Mesenchymal stem cell (in vitro differentiated cells and primary cell): ENCODE measurements at regions not wholly inside any gene's neighbourhood (a gene's known extent, or its start where the extent isn't known, plus 50 kb on each side); places are given as distances from the start of the nearest gene placed in this dataset.

Experiments used
- DNase-seq: peaks from one replicate; pipeline ENCODE4 v3.0.0-alpha.2; 2013
- H2AFZ ChIP-seq: one replicate; pipeline ENCODE4 v1.6.1; 2013; ENCODE audit warnings: low read depth, mild to moderate bottlenecking, control low read depth, inconsistent platforms, low read length, moderate library complexity
- H2AK5ac ChIP-seq: 2 replicates; pipeline ENCODE4 v1.6.1; 2013; ENCODE audit warnings: low read length, moderate library complexity, mild to moderate bottlenecking, inconsistent platforms; ENCODE audit not compliant: severe bottlenecking
- H2BK120ac ChIP-seq: one replicate; pipeline ENCODE4 v1.6.1; 2013; ENCODE audit warnings: low read depth, mild to moderate bottlenecking, inconsistent platforms, low read length, moderate library complexity
- H2BK12ac ChIP-seq, 2 experiments: one replicate each; pipeline ENCODE4 v1.6.1; 2013; ENCODE audit warnings: inconsistent platforms in 2 of 2, low read length in 2 of 2, mild to moderate bottlenecking in 2 of 2, moderate library complexity in 2 of 2, control low read depth in 1 of 2
- H2BK15ac ChIP-seq: one replicate; pipeline ENCODE4 v1.6.1; 2013; ENCODE audit warnings: mild to moderate bottlenecking, low read depth, inconsistent platforms; ENCODE audit not compliant: poor library complexity, severe bottlenecking
- H2BK5ac ChIP-seq: 2 replicates; pipeline ENCODE4 v1.6.1; 2013; ENCODE audit warnings: low read depth, mild to moderate bottlenecking, low read length, control low read depth, inconsistent platforms; ENCODE audit not compliant: poor library complexity, severe bottlenecking
- H3K14ac ChIP-seq, 2 experiments: one replicate each; pipeline ENCODE4 v1.6.1; 2013; ENCODE audit warnings: inconsistent platforms in 2 of 2, low read length in 2 of 2, control low read depth in 1 of 2, mild to moderate bottlenecking in 1 of 2, moderate library complexity in 1 of 2
- H3K18ac ChIP-seq, 2 experiments: one replicate each; pipeline ENCODE4 v1.6.1; 2013; ENCODE audit warnings: inconsistent platforms in 2 of 2, low read length in 2 of 2, control low read depth in 1 of 2, low read depth in 1 of 2, mild to moderate bottlenecking in 1 of 2
- H3K23ac ChIP-seq, 2 experiments: one replicate each; pipeline ENCODE4 v1.6.1; 2013; ENCODE audit warnings: inconsistent platforms in 2 of 2, low read length in 2 of 2, mild to moderate bottlenecking in 2 of 2, moderate library complexity in 2 of 2, control low read depth in 1 of 2
- H3K27ac ChIP-seq: 2 replicates; pipeline ENCODE4 v1.5.1; 2013; ENCODE audit warnings: mild to moderate bottlenecking, moderate library complexity, low read length, control low read depth, inconsistent platforms; ENCODE audit not compliant: poor library complexity, severe bottlenecking
- H3K27me3 ChIP-seq, 2 experiments: 2 replicates each; pipeline versions ENCODE4 v1.6.1 to v1.7.0; 2013; ENCODE audit warnings: low read length in 2 of 2, mild to moderate bottlenecking in 2 of 2, moderate library complexity in 2 of 2, control low read depth in 1 of 2, inconsistent platforms in 1 of 2; ENCODE audit not compliant: control insufficient read depth in 1 of 2, insufficient read depth in 1 of 2
- H3K36me3 ChIP-seq, 2 experiments: 2 replicates each; pipeline versions ENCODE4 v1.6.1 to v1.7.0; 2013; ENCODE audit warnings: low read length in 2 of 2, control low read depth in 1 of 2, inconsistent platforms in 1 of 2, low read depth in 1 of 2, mild to moderate bottlenecking in 1 of 2; ENCODE audit not compliant: insufficient read depth in 2 of 2, control insufficient read depth in 1 of 2
- H3K4ac ChIP-seq, 2 experiments: one replicate each; pipeline ENCODE4 v1.6.1; 2013; ENCODE audit warnings: inconsistent platforms in 2 of 2, low read length in 2 of 2, mild to moderate bottlenecking in 2 of 2, moderate library complexity in 2 of 2, control low read depth in 1 of 2, low read depth in 1 of 2
- H3K4me1 ChIP-seq: 2 replicates; pipeline ENCODE4 v1.6.1; 2013; ENCODE audit warnings: low read depth, low read length, control low read depth; ENCODE audit not compliant: control insufficient read depth, insufficient read depth
- H3K4me2 ChIP-seq: 2 replicates; pipeline ENCODE4 v1.6.1; 2013; ENCODE audit warnings: low read length, mild to moderate bottlenecking, inconsistent platforms; ENCODE audit not compliant: poor library complexity, severe bottlenecking
- H3K4me3 ChIP-seq, 2 experiments: 2 replicates each; pipeline versions ENCODE4 v1.5.1 to v1.7.0; 2013; ENCODE audit warnings: low read length in 2 of 2, mild to moderate bottlenecking in 2 of 2, control low read depth in 1 of 2, low read depth in 1 of 2; ENCODE audit not compliant: insufficient read depth in 1 of 2
- H3K79me1 ChIP-seq: replicated peaks from 2 replicates; pipeline ENCODE4 v1.6.1; 2013; ENCODE audit warnings: mild to moderate bottlenecking, control low read depth, low read length, inconsistent platforms; ENCODE audit not compliant: poor library complexity, severe bottlenecking
- H3K9ac ChIP-seq: 2 replicates; pipeline ENCODE4 v1.7.0; 2013; ENCODE audit warnings: mild to moderate bottlenecking, low read length, moderate library complexity
- H3K9me3 ChIP-seq: 2 replicates; pipeline ENCODE4 v1.7.0; 2013; ENCODE audit warnings: mild to moderate bottlenecking, low read length; ENCODE audit not compliant: control insufficient read depth
- H4K8ac ChIP-seq: one replicate; pipeline ENCODE4 v1.6.1; 2013; ENCODE audit warnings: inconsistent platforms, mild to moderate bottlenecking, low read length, moderate library complexity
- H4K91ac ChIP-seq: one replicate; pipeline ENCODE4 v1.6.1; 2013; ENCODE audit warnings: mild to moderate bottlenecking, low read length, inconsistent platforms
- WGBS: methylation state at CpG from one replicate; pipeline ENCODE4 v1.1.7; 2013; ENCODE audit warnings: mixed read lengths; 5-methylcytosine and 5-hydroxymethylcytosine counted together

- Histone ChIP-seq H2BK120ac (no peak overlapping the region), H4K8ac (no peak overlapping the region), H2BK12ac (no peak overlapping the region), H3K36me3 (no peaks in the 10 kb centered on the region), H2BK15ac (no peak overlapping the region), H2AFZ (no peak overlapping the region), H3K18ac (no peak overlapping the region), H3K9me3 (peaks cover 36% of the 10 kb centered on the region), H4K91ac (no peak overlapping the region), H2AK5ac (no peak overlapping the region), H3K4me3 (no peak overlapping the region), H3K4ac (no peak overlapping the region), H3K4me2 (no peak overlapping the region), H3K4me1 (no peaks in the 10 kb centered on the region), H3K79me1 (no peaks in the 10 kb centered on the region), H3K23ac (no peak overlapping the region), H3K27ac (no peak overlapping the region), H3K14ac (no peak overlapping the region), H3K9ac (no peak overlapping the region), H3K27me3 (no peaks in the 10 kb centered on the region), H2BK5ac (no peak overlapping the region)
- no peak for DNase-seq
- WGBS, result 60% methylated on average over 1 of the region's 2 CpGs
Measured at GRCh38 chr3:3633761-3634160, 165.5 kb upstream of the LRRN1 start.

GRCh38 chr3:3632449-3632848 lies 166.8 kb upstream of the LRRN1 start:
- no CpG with 5 or more reads among the region's 2 CpGs for WGBS
- no peak for DNase-seq
- no peak overlapping the region for H3K4me3 ChIP-seq
- H3K79me1 ChIP-seq, result no peaks in the 10 kb centered on the region
- no peak overlapping the region for H2BK120ac ChIP-seq
- no peak overlapping the region for H4K8ac ChIP-seq
- H4K91ac ChIP-seq, result no peak overlapping the region
- no peak overlapping the region for H3K23ac ChIP-seq
- H3K14ac ChIP-seq, result no peak overlapping the region
- H3K4me1 ChIP-seq, result no peaks in the 10 kb centered on the region
- no peaks in the 10 kb centered on the region for H3K27me3 ChIP-seq
- no peak overlapping the region for H3K4ac ChIP-seq
- no peak overlapping the region for H3K9ac ChIP-seq
- no peak overlapping the region for H3K18ac ChIP-seq
- no peak overlapping the region for H3K27ac ChIP-seq
- no peak overlapping the region for H2BK15ac ChIP-seq
- peaks cover 36% of the 10 kb centered on the region for H3K9me3 ChIP-seq
- H2BK5ac ChIP-seq, result no peak overlapping the region
- H3K36me3 ChIP-seq, result no peaks in the 10 kb centered on the region
- H2BK12ac ChIP-seq, result no peak overlapping the region
- H2AFZ ChIP-seq, result no peak overlapping the region
- no peak overlapping the region for H2AK5ac ChIP-seq
- no peak overlapping the region for H3K4me2 ChIP-seq

DNA sequence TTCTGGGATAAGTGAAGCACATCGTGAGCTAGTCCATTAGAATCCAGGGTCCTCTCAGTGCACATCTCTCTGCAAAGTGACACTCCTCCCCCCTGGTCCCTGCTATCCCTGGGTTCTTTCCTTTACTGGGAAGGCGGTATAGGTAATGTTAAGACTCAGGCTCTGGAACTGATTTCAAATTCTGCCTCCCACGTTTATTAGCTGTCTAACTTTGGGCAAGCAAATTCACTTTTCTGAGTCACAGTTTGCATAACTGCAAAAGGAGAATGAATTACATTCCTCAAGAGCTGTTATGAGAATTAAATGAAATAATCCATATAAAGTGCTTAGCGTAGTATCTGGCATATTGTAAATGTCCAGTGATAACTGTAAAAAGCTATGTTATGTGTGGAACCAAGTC lies 168.1 kb upstream of the LRRN1 start:
- DNase-seq, result no peak
- no peak overlapping the region for H3K4ac ChIP-seq
- no peak overlapping the region for H2BK12ac ChIP-seq
- H3K18ac ChIP-seq, result no peak overlapping the region
- H3K27me3 ChIP-seq, result no peaks in the 10 kb centered on the region
- no peak overlapping the region for H2BK15ac ChIP-seq
- H3K9ac ChIP-seq, result no peak overlapping the region
- 86% methylated on average over 3 of the region's 4 CpGs for WGBS
- H4K91ac ChIP-seq, result no peak overlapping the region
- no peak overlapping the region for H4K8ac ChIP-seq
- no peak overlapping the region for H2AFZ ChIP-seq
- no peak overlapping the region for H3K14ac ChIP-seq
- H3K36me3 ChIP-seq, result no peaks in the 10 kb centered on the region
- H2BK5ac ChIP-seq, result no peak overlapping the region
- no peaks in the 10 kb centered on the region for H3K79me1 ChIP-seq
- H3K4me1 ChIP-seq, result no peaks in the 10 kb centered on the region
- no peak overlapping the region for H3K4me2 ChIP-seq
- no peak overlapping the region for H3K4me3 ChIP-seq
- H3K27ac ChIP-seq, result no peak overlapping the region
- H2AK5ac ChIP-seq, result no peak overlapping the region
- H2BK120ac ChIP-seq, result no peak overlapping the region
- peaks cover 36% of the 10 kb centered on the region for H3K9me3 ChIP-seq
- no peak overlapping the region for H3K23ac ChIP-seq

DNA sequence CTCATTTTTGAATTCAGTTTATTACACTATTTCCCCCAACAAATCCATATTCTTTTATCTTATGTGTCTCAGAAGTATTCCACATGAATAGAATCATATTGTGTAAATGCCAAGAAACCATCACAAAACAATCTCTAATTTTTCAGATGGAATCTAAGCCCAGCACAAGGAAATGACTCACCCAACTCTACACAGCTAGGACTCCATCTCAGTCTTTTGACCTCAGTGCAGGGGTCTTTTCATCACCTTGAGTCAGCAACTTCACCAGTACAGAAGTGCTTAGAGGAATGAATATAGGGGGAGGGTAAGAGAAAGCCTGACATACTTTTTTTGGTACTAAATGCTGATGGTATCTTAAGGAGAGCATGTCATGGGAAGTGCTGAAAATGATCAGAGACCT lies 169.3 kb upstream of the LRRN1 start:
- DNase-seq, result no peak
- Histone ChIP-seq H3K18ac (no peak overlapping the region), H2BK15ac (no peak overlapping the region), H4K91ac (no peak overlapping the region), H3K4me2 (no peak overlapping the region), H3K23ac (no peak overlapping the region), H3K27ac (no peak overlapping the region), H2BK120ac (no peak overlapping the region), H3K4me3 (no peak overlapping the region), H3K79me1 (no peaks in the 10 kb centered on the region), H3K36me3 (no peaks in the 10 kb centered on the region), H3K9ac (no peak overlapping the region), H3K4me1 (no peaks in the 10 kb centered on the region), H3K4ac (no peak overlapping the region), H3K9me3 (peaks cover 31% of the 10 kb centered on the region), H3K27me3 (no peaks in the 10 kb centered on the region), H2BK12ac (no peak overlapping the region), H4K8ac (no peak overlapping the region), H2BK5ac (no peak overlapping the region), H2AK5ac (no peak overlapping the region), H2AFZ (no peak overlapping the region), H3K14ac (no peak overlapping the region)
